ENCODE measurements at regions not wholly inside any gene's neighbourhood (a gene's known extent, or its start where the extent isn't known, plus 50 kb on each side); places are given as distances from the start of the nearest gene placed in this dataset.

- ATAC-seq (replicated peaks) = no peak
- Mint-ChIP-seq H3K4me3 (no peak overlapping the region), H3K27ac (no peak overlapping the region), H3K4me1 (no peaks in the 10 kb centered on the region), H3K9me3 (no peaks in the 10 kb centered on the region), H3K27me3 (no peaks in the 10 kb centered on the region), H3K36me3 (ENCODE audit: low read depth) (no peaks in the 10 kb centered on the region)
Observed at GRCh38 chr17:72528683-72529082, 407.9 kb downstream of the SOX9 start.

GRCh38 chr17:72529386-72529785, 408.6 kb downstream of the SOX9 start:
- no peak overlapping the region for H3K27ac Mint-ChIP-seq
- H3K36me3 Mint-ChIP-seq (ENCODE audit: low read depth) = no peaks in the 10 kb centered on the region
- no peaks in the 10 kb centered on the region for H3K4me1 Mint-ChIP-seq
- H3K27me3 Mint-ChIP-seq = no peaks in the 10 kb centered on the region
- ATAC-seq (replicated peaks) = no peak
- no peaks in the 10 kb centered on the region for H3K9me3 Mint-ChIP-seq
- H3K4me3 Mint-ChIP-seq = no peak overlapping the region

DNA sequence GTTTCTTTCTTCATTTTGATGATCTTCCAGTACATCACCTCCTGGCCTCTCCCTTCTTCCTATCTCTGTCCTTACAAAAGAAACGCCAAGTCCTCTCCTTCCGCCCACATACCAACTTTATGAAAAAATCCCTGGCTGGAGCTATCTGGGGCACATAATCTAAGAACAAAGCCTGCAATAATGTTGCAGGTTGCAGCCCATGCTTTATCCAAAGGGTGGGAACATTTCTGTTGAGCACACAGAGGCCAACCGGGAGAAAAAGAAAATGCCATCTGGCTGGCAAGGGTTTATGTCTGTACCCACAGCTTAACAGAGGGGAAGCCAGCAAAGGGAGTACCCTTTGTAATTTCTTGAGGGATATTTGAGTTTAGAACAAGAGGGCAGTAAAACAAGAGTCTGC, 409.6 kb downstream of the SOX9 start:
- no peaks in the 10 kb centered on the region for H3K9me3 Mint-ChIP-seq
- no peaks in the 10 kb centered on the region for H3K36me3 Mint-ChIP-seq (ENCODE audit: low read depth)
- H3K4me3 Mint-ChIP-seq = no peak overlapping the region
- no peaks in the 10 kb centered on the region for H3K4me1 Mint-ChIP-seq
- no peak overlapping the region for H3K27ac Mint-ChIP-seq
- no peaks in the 10 kb centered on the region for H3K27me3 Mint-ChIP-seq
- no peak for ATAC-seq (replicated peaks)

GRCh38 chr17:72531729-72532128, 410.9 kb downstream of the SOX9 start:
- H3K36me3 Mint-ChIP-seq (ENCODE audit: low read depth) = no peaks in the 10 kb centered on the region
- ATAC-seq (replicated peaks) = no peak
- H3K27ac Mint-ChIP-seq = no peak overlapping the region
- no peak overlapping the region for H3K4me3 Mint-ChIP-seq
- H3K9me3 Mint-ChIP-seq = no peaks in the 10 kb centered on the region
- H3K4me1 Mint-ChIP-seq = no peaks in the 10 kb centered on the region
- no peaks in the 10 kb centered on the region for H3K27me3 Mint-ChIP-seq

DNA sequence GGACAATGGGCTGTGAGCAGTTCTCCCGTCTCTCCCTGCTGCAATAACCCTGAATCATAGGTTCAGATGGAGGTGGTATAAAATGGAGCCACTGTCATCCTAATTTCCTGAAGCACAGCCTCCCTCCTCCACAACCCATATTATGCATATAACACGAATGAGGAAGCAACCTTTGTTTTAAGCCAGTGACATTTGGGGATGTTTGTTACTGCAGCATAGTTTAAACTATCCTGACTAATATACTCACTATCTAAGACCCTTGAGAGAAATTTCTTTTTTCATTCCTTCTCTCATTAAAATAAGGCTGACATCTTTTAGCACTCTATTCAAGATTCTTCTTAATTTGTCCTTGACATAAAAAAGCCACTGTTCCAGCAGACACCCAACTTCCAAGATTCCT, 413.4 kb downstream of the SOX9 start:
- H3K27ac Mint-ChIP-seq = no peak overlapping the region
- H3K36me3 Mint-ChIP-seq (ENCODE audit: low read depth) = no peaks in the 10 kb centered on the region
- no peaks in the 10 kb centered on the region for H3K9me3 Mint-ChIP-seq
- no peak overlapping the region for H3K4me3 Mint-ChIP-seq
- H3K27me3 Mint-ChIP-seq = peaks cover 3% of the 10 kb centered on the region
- no peak for ATAC-seq (replicated peaks)
- H3K4me1 Mint-ChIP-seq = no peaks in the 10 kb centered on the region

GRCh38 chr17:72534776-72535175, 414.0 kb downstream of the SOX9 start:
- Mint-ChIP-seq H3K9me3 (no peaks in the 10 kb centered on the region), H3K27ac (no peak overlapping the region), H3K27me3 (peaks cover 6% of the 10 kb centered on the region), H3K36me3 (ENCODE audit: low read depth) (no peaks in the 10 kb centered on the region), H3K4me1 (no peaks in the 10 kb centered on the region), H3K4me3 (no peak overlapping the region)
- ATAC-seq (replicated peaks) = no peak

DNA sequence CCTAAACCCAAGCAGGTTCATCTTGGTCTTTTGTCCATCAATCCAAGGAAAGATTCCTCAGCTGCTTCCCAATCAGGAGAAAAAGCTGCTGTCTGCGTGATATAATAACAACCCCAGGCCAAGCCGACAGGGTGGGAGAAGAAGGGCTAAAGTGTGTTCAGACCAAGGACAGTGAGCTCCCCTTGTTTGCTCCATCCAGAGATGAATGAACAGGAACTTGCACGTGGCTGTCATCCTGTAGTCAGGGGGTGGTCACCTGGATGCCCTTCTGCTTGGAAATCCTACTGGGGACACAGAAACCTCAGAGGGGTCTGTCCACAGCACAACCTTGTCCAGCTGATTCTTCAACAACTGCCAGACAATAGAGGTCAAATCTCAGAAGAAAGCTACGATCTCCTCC, 414.5 kb downstream of the SOX9 start:
- H3K36me3 Mint-ChIP-seq (ENCODE audit: low read depth) = no peaks in the 10 kb centered on the region
- no peaks in the 10 kb centered on the region for H3K4me1 Mint-ChIP-seq
- no peak overlapping the region for H3K4me3 Mint-ChIP-seq
- H3K27ac Mint-ChIP-seq = no peak overlapping the region
- H3K27me3 Mint-ChIP-seq = peaks cover 8% of the 10 kb centered on the region
- no peaks in the 10 kb centered on the region for H3K9me3 Mint-ChIP-seq
- no peak for ATAC-seq (replicated peaks)

DNA sequence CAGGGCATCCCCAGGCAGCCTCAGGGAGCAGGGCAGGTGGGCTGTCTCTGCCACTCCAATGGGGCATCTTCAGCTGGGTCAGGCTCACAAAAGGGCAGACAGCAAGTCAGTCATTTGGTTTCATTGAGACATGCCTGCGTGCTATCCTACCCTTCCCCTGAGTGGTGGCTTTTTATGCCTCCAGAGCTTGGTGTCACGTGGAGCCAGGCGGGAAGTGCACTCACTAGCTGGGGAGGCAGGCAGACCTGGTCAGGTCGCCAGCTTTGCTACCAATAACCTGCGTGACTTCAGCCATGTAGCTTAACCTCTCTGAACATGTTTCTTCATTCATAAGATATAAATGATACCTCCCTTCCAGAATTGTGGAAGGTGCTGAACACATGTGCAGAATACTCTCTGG, 415.0 kb downstream of the SOX9 start:
- Mint-ChIP-seq H3K36me3 (ENCODE audit: low read depth) (no peaks in the 10 kb centered on the region), H3K27me3 (peaks cover 8% of the 10 kb centered on the region), H3K27ac (no peak overlapping the region), H3K4me3 (no peak overlapping the region), H3K9me3 (no peaks in the 10 kb centered on the region), H3K4me1 (no peaks in the 10 kb centered on the region)
- ATAC-seq (replicated peaks) = no peak

DNA sequence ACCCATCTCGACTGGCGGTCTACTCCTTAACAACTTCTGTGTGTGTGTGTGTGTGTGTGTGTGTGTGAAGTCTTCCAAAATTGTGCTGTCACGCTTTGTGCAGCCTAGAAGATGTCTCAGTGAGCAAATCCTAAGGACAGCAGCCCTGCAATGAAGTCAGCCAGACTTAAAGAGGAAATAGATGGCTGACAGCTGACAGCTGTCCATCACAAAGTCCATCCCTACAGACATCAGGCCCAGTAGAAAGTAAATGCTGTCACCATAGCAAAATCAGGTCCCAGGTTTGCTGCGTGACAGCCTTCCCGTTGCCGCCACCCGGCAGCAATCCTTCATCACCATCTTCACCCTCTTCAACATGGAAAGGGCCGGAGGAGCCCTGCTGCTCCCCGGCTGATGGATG, 416.0 kb downstream of the SOX9 start:
- no peaks in the 10 kb centered on the region for H3K36me3 Mint-ChIP-seq (ENCODE audit: low read depth)
- no peak overlapping the region for H3K4me3 Mint-ChIP-seq
- H3K4me1 Mint-ChIP-seq = no peaks in the 10 kb centered on the region
- no peaks in the 10 kb centered on the region for H3K9me3 Mint-ChIP-seq
- no peak overlapping the region for H3K27ac Mint-ChIP-seq
- no peak for ATAC-seq (replicated peaks)
- H3K27me3 Mint-ChIP-seq = peaks cover 8% of the 10 kb centered on the region

GRCh38 chr17:72538443-72538842, 417.6 kb downstream of the SOX9 start:
- ATAC-seq (replicated peaks) = no peak
- Mint-ChIP-seq H3K27me3 (peaks cover 8% of the 10 kb centered on the region), H3K27ac (no peak overlapping the region), H3K36me3 (ENCODE audit: low read depth) (no peaks in the 10 kb centered on the region), H3K4me3 (no peak overlapping the region), H3K4me1 (no peaks in the 10 kb centered on the region), H3K9me3 (no peaks in the 10 kb centered on the region)

DNA sequence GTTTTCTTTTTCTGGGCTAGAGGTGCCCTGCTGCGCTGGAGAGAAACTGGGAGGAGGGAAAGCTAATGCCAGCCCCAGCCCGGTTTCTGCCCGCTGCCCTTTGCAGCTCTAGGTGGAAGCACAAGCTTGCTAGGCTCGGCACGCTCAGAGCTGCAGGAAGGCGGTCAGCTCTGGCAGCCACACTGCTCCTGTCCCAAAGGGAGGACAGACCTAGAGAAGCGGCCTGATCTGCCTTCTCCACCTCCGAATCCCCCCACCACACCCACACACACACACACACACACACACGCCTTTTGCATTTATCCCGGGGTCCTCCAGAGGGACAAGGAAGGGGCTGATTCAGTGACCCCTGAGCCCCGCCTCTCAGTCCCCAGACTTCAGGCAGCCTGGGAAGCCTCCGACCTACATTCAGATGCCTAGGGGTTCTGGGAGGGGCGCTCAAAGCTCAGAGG, 418.1 kb downstream of the SOX9 start:
- H3K27ac Mint-ChIP-seq = no peak overlapping the region
- no peaks in the 10 kb centered on the region for H3K36me3 Mint-ChIP-seq (ENCODE audit: low read depth)
- no peaks in the 10 kb centered on the region for H3K9me3 Mint-ChIP-seq
- H3K27me3 Mint-ChIP-seq = peaks cover 8% of the 10 kb centered on the region
- H3K4me3 Mint-ChIP-seq = no peak overlapping the region
- no peak for ATAC-seq (replicated peaks)
- H3K4me1 Mint-ChIP-seq = no peaks in the 10 kb centered on the region

DNA sequence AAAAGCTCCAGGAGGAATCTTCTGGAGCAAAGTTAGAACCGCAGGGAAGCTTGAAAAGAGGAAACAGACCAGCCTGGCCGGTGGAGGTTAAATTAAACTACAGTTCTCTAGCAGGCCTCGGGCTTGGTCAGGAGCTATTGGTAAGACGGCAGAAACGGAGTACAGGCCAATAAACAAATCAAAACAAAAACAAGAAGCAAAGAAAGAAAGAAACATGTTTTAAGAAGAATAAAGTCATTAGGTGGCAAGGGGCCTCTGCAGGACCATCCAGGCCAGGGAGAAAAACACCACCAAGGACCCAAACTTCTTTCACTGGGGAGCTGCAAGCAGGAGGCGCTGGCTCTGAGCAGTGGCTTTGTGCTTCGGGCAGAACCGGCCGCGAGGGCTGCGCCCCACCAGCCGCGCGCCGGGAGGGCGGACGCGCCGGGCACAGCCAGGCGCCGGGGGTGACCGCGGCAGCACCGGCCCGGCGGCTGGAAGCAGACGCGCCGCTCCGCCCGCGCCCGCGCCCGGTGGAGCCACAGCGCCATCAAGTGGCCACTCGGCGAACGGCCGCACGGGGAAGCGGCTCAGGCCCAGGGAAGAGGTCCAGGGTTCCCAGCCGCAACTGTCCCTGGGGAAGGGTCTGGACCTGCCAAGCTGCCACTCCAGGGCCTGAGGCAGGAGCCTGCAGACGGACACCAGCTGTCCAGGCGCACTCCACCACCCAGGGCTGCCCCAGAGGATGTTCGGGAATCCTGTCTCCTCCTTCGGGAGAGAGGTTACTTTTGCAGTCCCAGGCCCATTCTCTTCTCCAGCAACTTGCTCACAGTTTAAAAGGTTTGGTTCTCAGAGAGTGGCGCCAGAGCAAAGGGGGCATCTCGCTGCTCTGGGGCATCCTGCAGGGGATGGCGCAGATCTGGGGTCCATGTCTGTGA, 419.4 kb downstream of the SOX9 start:
- H3K9me3 Mint-ChIP-seq = no peaks in the 10 kb centered on the region
- ATAC-seq (replicated peaks) = peak; percentile 83
- no peaks in the 10 kb centered on the region for H3K36me3 Mint-ChIP-seq (ENCODE audit: low read depth)
- H3K27ac Mint-ChIP-seq = no peak overlapping the region
- H3K27me3 Mint-ChIP-seq = peaks cover 8% of the 10 kb centered on the region
- peak overlapping the region; percentile 31 for H3K4me3 Mint-ChIP-seq
- no peaks in the 10 kb centered on the region for H3K4me1 Mint-ChIP-seq

GRCh38 chr17:72542317-72542716, 421.5 kb downstream of the SOX9 start:
- Mint-ChIP-seq H3K9me3 (no peaks in the 10 kb centered on the region), H3K27ac (no peak overlapping the region), H3K36me3 (ENCODE audit: low read depth) (no peaks in the 10 kb centered on the region), H3K4me1 (no peaks in the 10 kb centered on the region), H3K4me3 (no peak overlapping the region), H3K27me3 (peaks cover 8% of the 10 kb centered on the region)
- no peak for ATAC-seq (replicated peaks)

DNA sequence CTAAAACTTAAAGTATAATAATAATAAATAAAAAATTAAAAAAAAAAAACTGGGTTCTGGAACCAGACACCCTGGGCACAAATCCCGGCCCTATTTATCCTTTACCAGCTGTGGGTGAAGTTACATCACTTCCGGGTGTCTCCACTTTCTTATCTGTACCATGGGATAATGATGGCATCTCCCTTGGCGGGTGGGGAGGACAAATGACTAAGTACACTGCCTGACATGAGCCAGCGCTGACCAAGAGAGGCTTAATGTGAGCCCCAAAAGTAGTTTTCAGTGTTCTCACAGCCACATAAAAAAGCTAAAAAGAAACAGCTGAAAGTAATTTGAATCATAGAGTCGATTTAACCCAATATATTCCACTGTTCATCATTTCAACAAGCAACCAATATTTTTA, 424.9 kb downstream of the SOX9 start:
- ATAC-seq (replicated peaks) = no peak
- no peak overlapping the region for H3K4me3 Mint-ChIP-seq
- H3K4me1 Mint-ChIP-seq = no peaks in the 10 kb centered on the region
- no peaks in the 10 kb centered on the region for H3K27me3 Mint-ChIP-seq
- no peaks in the 10 kb centered on the region for H3K9me3 Mint-ChIP-seq
- no peaks in the 10 kb centered on the region for H3K36me3 Mint-ChIP-seq (ENCODE audit: low read depth)
- H3K27ac Mint-ChIP-seq = no peak overlapping the region

DNA sequence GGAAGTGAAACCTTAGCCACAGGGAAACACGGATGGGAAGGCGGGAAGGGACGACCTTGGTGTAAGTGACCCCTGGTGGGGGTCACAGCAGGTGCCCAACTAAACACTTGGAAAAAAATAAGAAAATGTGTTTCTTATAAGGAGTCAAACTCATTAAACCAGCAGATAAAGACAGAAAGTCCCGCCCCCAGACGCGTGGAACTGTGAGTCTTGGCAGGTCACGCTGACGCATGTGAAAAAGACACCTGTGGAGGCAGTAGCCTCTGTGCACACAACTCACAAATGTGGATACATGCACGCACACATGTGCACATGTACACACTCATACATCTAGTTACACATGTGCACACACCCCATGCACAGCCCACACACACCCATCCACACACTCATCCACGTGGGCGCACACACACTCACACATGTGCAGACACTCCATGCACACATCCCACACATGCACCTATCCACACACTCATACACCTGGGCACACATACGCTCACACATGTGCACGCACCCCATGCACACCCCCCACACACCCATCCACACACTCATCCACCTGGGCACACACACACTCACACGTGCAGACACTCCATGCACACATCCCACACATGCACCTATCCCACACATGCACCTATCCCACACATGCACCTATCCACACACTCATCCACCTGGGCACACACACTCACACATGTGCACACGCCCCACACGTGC, 432.4 kb downstream of the SOX9 start:
- Mint-ChIP-seq H3K4me3 (no peak overlapping the region), H3K4me1 (no peaks in the 10 kb centered on the region), H3K9me3 (no peaks in the 10 kb centered on the region), H3K27me3 (no peaks in the 10 kb centered on the region), H3K27ac (no peak overlapping the region), H3K36me3 (ENCODE audit: low read depth) (no peaks in the 10 kb centered on the region)
- ATAC-seq (replicated peaks) = no peak

All from activated T-helper 17 cell treated with anti-CD3 and anti-CD28 coated beads, Interleukin-2, amount 50 U/mL, for 72 hours (primary cell).